WTC11 (cell line): ENCODE measurements at regions not wholly inside any gene's neighbourhood (a gene's known extent, or its start where the extent isn't known, plus 50 kb on each side); places are given as distances from the start of the nearest gene placed in this dataset.

Source experiments
- ARID4B ChIP-seq: sonication (generic); formaldehyde crosslinking; IDR thresholded peaks from 2 replicates; pipeline ENCODE4 v1.8.0; 2023; ENCODE audit warnings: missing genetic modification reagents, mild to moderate bottlenecking, borderline replicate concordance
- CBFB ChIP-seq: sonication (generic); formaldehyde crosslinking; IDR thresholded peaks from 2 replicates; pipeline ENCODE4 v1.8.1; 2022; ENCODE audit warnings: mild to moderate bottlenecking, low read depth, missing genetic modification reagents
- ESRRA ChIP-seq: sonication (generic); formaldehyde crosslinking; IDR thresholded peaks from 2 replicates; pipeline ENCODE4 v1.8.1; 2022; ENCODE audit warnings: mild to moderate bottlenecking, missing genetic modification reagents, borderline replicate concordance
- FOXJ3 ChIP-seq: sonication (generic); formaldehyde crosslinking; IDR thresholded peaks from 2 replicates; pipeline ENCODE4 v1.9.0; 2021; ENCODE audit warnings: missing genetic modification reagents, mild to moderate bottlenecking, borderline replicate concordance
- GRHL2 ChIP-seq: fragments of 250-450 bp; sonication (Bioruptor Pico); IDR thresholded peaks from 2 replicates; pipeline ENCODE4 v1.8.0; 2022; ENCODE audit warnings: mild to moderate bottlenecking, moderate library complexity; ENCODE audit not compliant: insufficient replicate concordance, severe bottlenecking
- KAT7 ChIP-seq: sonication (generic); formaldehyde crosslinking; IDR thresholded peaks from 2 replicates; pipeline ENCODE4 v1.8.1; 2023; ENCODE audit warnings: missing genetic modification reagents, mild to moderate bottlenecking, borderline replicate concordance
- NFE2L1 ChIP-seq: sonication (generic); formaldehyde crosslinking; IDR thresholded peaks from 2 replicates; pipeline ENCODE4 v1.8.1; 2023; ENCODE audit warnings: missing genetic modification reagents
- PREB ChIP-seq: sonication (generic); formaldehyde crosslinking; IDR thresholded peaks from 2 replicates; pipeline ENCODE4 v1.8.1; 2022; ENCODE audit warnings: mild to moderate bottlenecking, missing genetic modification reagents, moderate library complexity, borderline replicate concordance
- RELA ChIP-seq: sonication (generic); formaldehyde crosslinking; IDR thresholded peaks from 2 replicates; pipeline ENCODE4 v1.8.1; 2022; ENCODE audit warnings: missing genetic modification reagents, mild to moderate bottlenecking, borderline replicate concordance
- TF ChIP-seq, protein P1 (sequence below): fragments of 200-600 bp; IDR thresholded peaks from 2 replicates; pipeline ENCODE4 v1.8.0; 2022; ENCODE audit warnings: antibody characterized with exemption
- TF ChIP-seq, protein P2 (sequence below): sonication (generic); formaldehyde crosslinking; IDR thresholded peaks from 2 replicates; pipeline ENCODE4 v1.8.0; 2022; ENCODE audit warnings: mild to moderate bottlenecking, missing genetic modification reagents

GRCh38 chr11:115918576-115918975, 414.4 kb upstream of the CADM1 start:
- TF ChIP-seq ESRRA (CRISPR knock-in tag), result no peak
- TF ChIP-seq, protein P1, sequence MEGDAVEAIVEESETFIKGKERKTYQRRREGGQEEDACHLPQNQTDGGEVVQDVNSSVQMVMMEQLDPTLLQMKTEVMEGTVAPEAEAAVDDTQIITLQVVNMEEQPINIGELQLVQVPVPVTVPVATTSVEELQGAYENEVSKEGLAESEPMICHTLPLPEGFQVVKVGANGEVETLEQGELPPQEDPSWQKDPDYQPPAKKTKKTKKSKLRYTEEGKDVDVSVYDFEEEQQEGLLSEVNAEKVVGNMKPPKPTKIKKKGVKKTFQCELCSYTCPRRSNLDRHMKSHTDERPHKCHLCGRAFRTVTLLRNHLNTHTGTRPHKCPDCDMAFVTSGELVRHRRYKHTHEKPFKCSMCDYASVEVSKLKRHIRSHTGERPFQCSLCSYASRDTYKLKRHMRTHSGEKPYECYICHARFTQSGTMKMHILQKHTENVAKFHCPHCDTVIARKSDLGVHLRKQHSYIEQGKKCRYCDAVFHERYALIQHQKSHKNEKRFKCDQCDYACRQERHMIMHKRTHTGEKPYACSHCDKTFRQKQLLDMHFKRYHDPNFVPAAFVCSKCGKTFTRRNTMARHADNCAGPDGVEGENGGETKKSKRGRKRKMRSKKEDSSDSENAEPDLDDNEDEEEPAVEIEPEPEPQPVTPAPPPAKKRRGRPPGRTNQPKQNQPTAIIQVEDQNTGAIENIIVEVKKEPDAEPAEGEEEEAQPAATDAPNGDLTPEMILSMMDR, result no peak
- TF ChIP-seq RELA, result no peak
- TF ChIP-seq FOXJ3 (CRISPR knock-in tag), result no peak
- TF ChIP-seq GRHL2 (CRISPR knock-in tag), result no peak
- TF ChIP-seq, protein P2, sequence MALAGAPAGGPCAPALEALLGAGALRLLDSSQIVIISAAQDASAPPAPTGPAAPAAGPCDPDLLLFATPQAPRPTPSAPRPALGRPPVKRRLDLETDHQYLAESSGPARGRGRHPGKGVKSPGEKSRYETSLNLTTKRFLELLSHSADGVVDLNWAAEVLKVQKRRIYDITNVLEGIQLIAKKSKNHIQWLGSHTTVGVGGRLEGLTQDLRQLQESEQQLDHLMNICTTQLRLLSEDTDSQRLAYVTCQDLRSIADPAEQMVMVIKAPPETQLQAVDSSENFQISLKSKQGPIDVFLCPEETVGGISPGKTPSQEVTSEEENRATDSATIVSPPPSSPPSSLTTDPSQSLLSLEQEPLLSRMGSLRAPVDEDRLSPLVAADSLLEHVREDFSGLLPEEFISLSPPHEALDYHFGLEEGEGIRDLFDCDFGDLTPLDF (CRISPR knock-in tag), result no peak
- no peak for TF ChIP-seq PREB
- TF ChIP-seq NFE2L1 (CRISPR knock-in tag), result no peak
- no peak for TF ChIP-seq ARID4B (CRISPR knock-in tag)
- no peak for TF ChIP-seq CBFB (CRISPR knock-in tag)
- TF ChIP-seq KAT7 (CRISPR knock-in tag), result no peak
